Stomach (tissue), 4 donors: ENCODE measurements at regions not wholly inside any gene's neighbourhood (a gene's known extent, or its start where the extent isn't known, plus 50 kb on each side); places are given as distances from the start of the nearest gene placed in this dataset.

Experiments used
- CTCF ChIP-seq, 7 experiments: fragments of 450-650 bp in 4 of 7; fragments of 200-600 bp in 3 of 7; sonication (generic) in 3 of 7; IDR thresholded peaks; one replicate each; pipeline ENCODE4 v1.5.1; 2016 to 2019; ENCODE audit warnings: antibody characterized with exemption in 7 of 7, control low read depth in 2 of 7, mild to moderate bottlenecking in 1 of 7
- EP300 ChIP-seq: sonication (generic); formaldehyde crosslinking; IDR thresholded peaks from one replicate; pipeline ENCODE4 v1.6.1; 2017; ENCODE audit warnings: antibody characterized with exemption
- POLR2A ChIP-seq, 4 donors: fragments of 450-650 bp; IDR thresholded peaks; one replicate each; pipeline ENCODE4 v1.6.1; 2016; ENCODE audit warnings: antibody characterized with exemption in 4 of 4, control low read depth in 2 of 4, mild to moderate bottlenecking in 1 of 4, moderate library complexity in 1 of 4
- POLR2AphosphoS5 ChIP-seq, 3 donors: sonication (generic); formaldehyde crosslinking; IDR thresholded peaks; one replicate each; pipeline ENCODE4 v1.6.1; 2016; ENCODE audit warnings: antibody characterized with exemption in 3 of 3

DNA sequence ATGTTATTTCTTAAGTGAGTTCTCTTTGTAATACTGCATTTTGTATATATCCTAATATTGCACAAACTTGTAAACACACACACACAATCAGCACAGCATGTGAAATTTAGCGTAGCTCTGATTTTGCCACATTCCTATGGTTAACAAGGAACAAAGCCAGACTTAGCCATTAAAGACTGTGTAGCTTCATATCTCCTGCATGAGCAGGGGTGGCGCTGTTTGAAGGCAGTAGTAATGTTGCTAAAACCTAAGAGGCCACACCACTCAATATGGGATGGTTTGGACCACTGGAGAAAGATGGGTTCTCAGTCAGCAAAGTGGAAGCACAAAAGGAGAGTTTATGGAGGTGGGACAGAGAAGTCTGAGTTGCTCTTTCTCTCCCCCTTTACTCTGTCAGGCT, 61.1 kb upstream of the RND3 start:
- TF ChIP-seq CTCF (IDR thresholded peaks at IDR 0.05) (no peak), POLR2A (IDR thresholded peaks at IDR 0.05) (no peak), POLR2AphosphoS5 (IDR thresholded peaks at IDR 0.05) (no peak), EP300 (no peak)
